ENCODE measurements at regions not wholly inside any gene's neighbourhood (a gene's known extent, or its start where the extent isn't known, plus 50 kb on each side); places are given as distances from the start of the nearest gene placed in this dataset.

DNA sequence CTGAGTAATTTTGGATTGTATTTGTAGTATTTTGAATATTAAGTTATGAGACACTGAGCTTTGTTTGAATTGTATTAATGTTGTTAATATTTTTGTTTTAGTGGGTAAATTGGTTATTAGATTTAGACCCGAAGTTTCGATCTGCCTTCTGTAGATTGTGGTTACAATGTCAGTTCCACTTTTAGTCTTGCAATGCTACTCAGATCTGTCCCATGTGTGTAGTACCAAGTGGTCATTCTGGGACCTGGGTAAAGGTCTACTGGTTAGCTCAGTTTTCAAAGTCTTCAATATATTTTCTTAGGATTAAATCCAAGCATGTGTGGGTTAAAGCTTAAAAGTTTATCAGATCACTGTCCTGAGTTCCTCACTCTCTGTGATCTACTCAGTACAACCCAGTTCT is 346.5 kb upstream of the PROX1 start:
- no peak for TF ChIP-seq POLR2A (IDR thresholded peaks at IDR 0.05)
- TF ChIP-seq, protein P1, sequence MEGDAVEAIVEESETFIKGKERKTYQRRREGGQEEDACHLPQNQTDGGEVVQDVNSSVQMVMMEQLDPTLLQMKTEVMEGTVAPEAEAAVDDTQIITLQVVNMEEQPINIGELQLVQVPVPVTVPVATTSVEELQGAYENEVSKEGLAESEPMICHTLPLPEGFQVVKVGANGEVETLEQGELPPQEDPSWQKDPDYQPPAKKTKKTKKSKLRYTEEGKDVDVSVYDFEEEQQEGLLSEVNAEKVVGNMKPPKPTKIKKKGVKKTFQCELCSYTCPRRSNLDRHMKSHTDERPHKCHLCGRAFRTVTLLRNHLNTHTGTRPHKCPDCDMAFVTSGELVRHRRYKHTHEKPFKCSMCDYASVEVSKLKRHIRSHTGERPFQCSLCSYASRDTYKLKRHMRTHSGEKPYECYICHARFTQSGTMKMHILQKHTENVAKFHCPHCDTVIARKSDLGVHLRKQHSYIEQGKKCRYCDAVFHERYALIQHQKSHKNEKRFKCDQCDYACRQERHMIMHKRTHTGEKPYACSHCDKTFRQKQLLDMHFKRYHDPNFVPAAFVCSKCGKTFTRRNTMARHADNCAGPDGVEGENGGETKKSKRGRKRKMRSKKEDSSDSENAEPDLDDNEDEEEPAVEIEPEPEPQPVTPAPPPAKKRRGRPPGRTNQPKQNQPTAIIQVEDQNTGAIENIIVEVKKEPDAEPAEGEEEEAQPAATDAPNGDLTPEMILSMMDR (IDR thresholded peaks at IDR 0.05) = no peak
- TF ChIP-seq POLR2AphosphoS5 (IDR thresholded peaks at IDR 0.05) = no peak
- no peak overlapping the region for H3K4me3 ChIP-seq
- H3K36me3 ChIP-seq = no peaks in the 10 kb centered on the region
- H3K4me1 ChIP-seq = no peaks in the 10 kb centered on the region
- no peaks in the 10 kb centered on the region for H3K27me3 ChIP-seq
- H3K9me3 ChIP-seq = peaks cover under 1 to 3% of the 10 kb centered on the region in 2 donors
- no peak for DNase-seq (ENCODE audit: low spot score in 2 of 2)
- no peak overlapping the region for H3K27ac ChIP-seq
- intact Hi-C loops (cut with DNase I; ENCODE audit: low total_unique reads) = no loop called here

DNA sequence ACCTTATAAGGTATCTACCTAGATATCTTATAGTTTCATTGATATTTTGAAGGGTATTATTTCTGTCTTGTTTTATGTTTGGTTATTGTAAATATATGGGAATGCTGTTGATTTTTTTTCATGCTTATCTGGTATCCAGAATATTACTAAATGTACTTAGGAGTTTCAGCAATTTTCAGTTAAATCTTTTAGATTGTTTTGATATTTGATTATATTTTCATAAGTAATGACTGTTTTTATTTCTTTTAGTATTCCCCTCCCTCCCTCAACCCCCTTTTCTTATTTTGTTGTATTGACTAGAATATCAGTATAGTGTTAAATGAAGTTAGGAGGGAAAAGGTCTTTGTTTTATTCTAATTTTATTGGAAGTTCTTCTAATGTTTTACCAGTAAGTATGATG is 344.4 kb upstream of the PROX1 start:
- Histone ChIP-seq H3K9me3 (no peaks in the 10 kb centered on the region), H3K4me1 (no peaks in the 10 kb centered on the region), H3K4me3 (no peak overlapping the region), H3K27ac (no peak overlapping the region), H3K36me3 (no peaks in the 10 kb centered on the region), H3K27me3 (no peaks in the 10 kb centered on the region)
- intact Hi-C loops (cut with DNase I; ENCODE audit: low total_unique reads) = no loop called here
- no peak for DNase-seq (ENCODE audit: low spot score in 2 of 2)
- TF ChIP-seq POLR2A (IDR thresholded peaks at IDR 0.05) (no peak), POLR2AphosphoS5 (IDR thresholded peaks at IDR 0.05) (no peak)
- TF ChIP-seq, protein P1 (IDR thresholded peaks at IDR 0.05) = no peak

DNA sequence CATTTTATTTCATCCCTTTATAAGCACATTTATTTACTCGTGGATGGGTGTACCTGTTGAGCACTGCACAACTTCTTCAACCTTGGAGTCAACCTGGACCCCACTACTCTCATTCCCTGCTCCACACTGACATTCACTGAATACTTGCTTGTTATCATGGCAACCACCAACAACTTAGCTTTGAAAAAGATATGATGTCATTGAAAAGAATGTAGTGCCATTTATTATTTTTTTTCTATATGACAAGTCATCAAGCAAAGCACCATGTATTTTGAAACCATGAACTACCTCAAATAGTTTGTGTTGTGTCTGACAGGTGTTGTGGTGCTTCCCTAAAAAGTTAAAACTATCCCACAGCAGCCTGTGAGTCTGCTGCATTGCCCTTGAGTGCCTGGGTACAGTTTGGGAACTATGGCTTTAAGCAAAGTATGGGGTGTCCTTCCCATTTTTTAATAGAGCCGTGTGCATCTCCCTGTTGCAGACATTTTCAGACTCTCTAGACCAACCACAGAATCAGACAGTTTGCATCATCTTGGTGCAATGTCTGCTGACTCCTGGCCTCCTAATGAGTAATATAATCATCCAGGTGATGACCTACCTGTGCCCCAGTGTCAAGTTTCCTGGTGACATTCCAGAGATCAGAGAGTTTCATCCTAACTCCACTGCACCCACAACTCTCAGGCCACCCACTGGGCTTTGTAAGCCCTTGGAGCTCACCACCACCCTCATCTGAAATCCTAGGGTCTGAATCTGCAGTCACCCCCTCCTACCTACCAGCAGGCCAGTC is 339.7 kb upstream of the PROX1 start:
- H3K9me3 ChIP-seq = no peaks in the 10 kb centered on the region
- TF ChIP-seq POLR2AphosphoS5 (IDR thresholded peaks at IDR 0.05) = no peak

DNA sequence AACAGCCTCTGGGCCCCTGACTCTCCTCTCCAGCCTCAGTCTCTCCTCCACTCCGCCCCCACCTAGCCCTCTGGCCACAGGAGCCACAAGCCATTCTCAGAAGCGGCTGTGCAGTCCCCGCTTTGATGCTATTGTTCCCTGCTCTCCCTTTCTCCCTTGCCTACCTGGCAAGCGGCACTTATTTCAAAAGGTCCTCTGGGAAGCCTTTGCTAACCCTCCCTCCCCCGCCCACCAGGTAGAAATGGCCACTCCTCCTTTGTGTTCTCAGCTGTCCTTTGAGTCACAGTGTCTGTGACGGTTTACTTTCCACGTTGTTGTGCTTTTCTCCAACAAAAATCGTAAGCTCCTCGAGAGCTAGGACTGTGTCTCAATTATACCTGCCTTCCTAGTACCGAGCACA is 338.4 kb upstream of the PROX1 start:
- no peaks in the 10 kb centered on the region for H3K9me3 ChIP-seq
- DNase-seq (ENCODE audit: low spot score in 2 of 2) = no peak
- no peak overlapping the region for H3K4me3 ChIP-seq
- H3K27ac ChIP-seq = no peak overlapping the region
- no peaks in the 10 kb centered on the region for H3K4me1 ChIP-seq
- intact Hi-C loops (cut with DNase I; ENCODE audit: low total_unique reads) = no loop called here
- H3K27me3 ChIP-seq = no peaks in the 10 kb centered on the region
- H3K36me3 ChIP-seq = no peaks in the 10 kb centered on the region
- no peak for TF ChIP-seq POLR2A (IDR thresholded peaks at IDR 0.05)
- TF ChIP-seq, protein P1 (IDR thresholded peaks at IDR 0.05) = no peak
- no peak for TF ChIP-seq POLR2AphosphoS5 (IDR thresholded peaks at IDR 0.05)

More for the DNA sequence above, 339.7 kb upstream of the PROX1 start:
- Histone ChIP-seq H3K27ac (no peak overlapping the region), H3K4me3 (no peak overlapping the region), H3K4me1 (no peaks in the 10 kb centered on the region), H3K36me3 (no peaks in the 10 kb centered on the region), H3K27me3 (no peaks in the 10 kb centered on the region)
- intact Hi-C loops (cut with DNase I; ENCODE audit: low total_unique reads) = no loop called here
- no peak for DNase-seq (ENCODE audit: low spot score in 2 of 2)

DNA sequence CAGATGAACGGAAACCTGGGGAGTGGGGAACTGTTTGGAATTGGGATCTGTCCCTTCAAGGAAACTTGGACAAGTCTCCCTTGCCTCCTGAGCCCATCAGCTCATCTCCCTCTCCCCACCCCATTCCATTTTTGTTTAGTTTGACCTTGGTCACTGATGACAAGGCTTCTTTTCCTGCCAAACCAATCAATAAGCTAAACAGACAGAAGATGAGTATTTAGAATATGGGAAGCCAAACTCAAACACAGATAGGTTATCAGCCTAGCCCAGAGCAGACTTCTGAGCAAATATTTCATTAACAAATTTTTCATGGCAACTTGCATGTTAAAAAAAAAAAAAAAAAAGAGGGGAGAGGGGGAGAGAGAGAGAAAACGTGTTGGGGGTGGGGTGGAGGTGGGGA is 337.2 kb upstream of the PROX1 start:
- Histone ChIP-seq H3K4me1 (no peaks in the 10 kb centered on the region), H3K4me3 (no peak overlapping the region), H3K27me3 (no peaks in the 10 kb centered on the region), H3K36me3 (no peaks in the 10 kb centered on the region), H3K27ac (no peak overlapping the region), H3K9me3 (no peaks in the 10 kb centered on the region)
- TF ChIP-seq POLR2AphosphoS5 (IDR thresholded peaks at IDR 0.05) (no peak), POLR2A (IDR thresholded peaks at IDR 0.05) (no peak)
- TF ChIP-seq, protein P1 (IDR thresholded peaks at IDR 0.05) = no peak
- DNase-seq (ENCODE audit: low spot score in 2 of 2) = no peak
- intact Hi-C loops (cut with DNase I; ENCODE audit: low total_unique reads) = no loop called here
